PC-9 (cell line): ENCODE measurements at regions not wholly inside any gene's neighbourhood (a gene's known extent, or its start where the extent isn't known, plus 50 kb on each side); places are given as distances from the start of the nearest gene placed in this dataset.

ENCODE experiments used
- BruUV-seq: library from RNA; stranded (reverse); fragments of 400-500 nt; replicated peaks from 2 replicates; lab custom pipeline; 2021; lab: Mats Ljungman, UMichigan
- CTCF ChIA-PET: fragments of 300-600 bp; sonication (Branson Sonifier 250); formaldehyde crosslinking; loops from one replicate; lab custom pipeline; 2022; ENCODE audit warnings: antibody characterized with exemption; lab: Charles Lee
- POLR2A ChIA-PET: fragments of 300-600 bp; sonication (Branson Sonifier 250); formaldehyde crosslinking; loops from one replicate; lab custom pipeline; 2022; ENCODE audit warnings: antibody characterized with exemption; ENCODE audit not compliant: unreplicated experiment; lab: Charles Lee
- DNase-seq, 2 experiments: peaks; one replicate each; pipeline versions ENCODE4 v3.0.0 to v3.0.0-alpha.2; 2015 to 2022; ENCODE audit warnings: mixed read lengths in 1 of 2
- H2AFZ ChIP-seq: fragments of 200-600 bp; sonication (generic); 2 replicates; pipeline ENCODE4 v1.8.1; 2017; ENCODE audit warnings: antibody characterized with exemption
- H3F3A ChIP-seq: fragments of 200-600 bp; sonication (generic); 2 replicates; pipeline ENCODE4 v1.8.1; 2017; ENCODE audit warnings: antibody characterized with exemption, mild to moderate bottlenecking, low read depth; ENCODE audit not compliant: insufficient read depth
- H3K27ac ChIP-seq: fragments of 200-600 bp; sonication (generic); 2 replicates; pipeline ENCODE4 v1.6.1; 2016; ENCODE audit warnings: mixed run types
- H3K27me3 ChIP-seq: fragments of 200-600 bp; sonication (generic); 2 replicates; pipeline ENCODE4 v1.6.1; 2016; ENCODE audit warnings: low read depth, mixed run types; ENCODE audit not compliant: insufficient read depth
- H3K36me3 ChIP-seq: fragments of 200-600 bp; sonication (generic); 2 replicates; pipeline ENCODE4 v1.6.1; 2016; ENCODE audit warnings: low read depth, mixed run types
- H3K4me1 ChIP-seq: fragments of 200-600 bp; sonication (generic); replicated peaks from 2 replicates; pipeline ENCODE4 v1.6.1; 2016; ENCODE audit warnings: mixed run types; ENCODE audit not compliant: insufficient read depth
- H3K4me2 ChIP-seq: fragments of 200-600 bp; sonication (generic); 2 replicates; pipeline ENCODE4 v1.6.1; 2017; ENCODE audit warnings: mixed run types
- H3K4me3 ChIP-seq: fragments of 200-600 bp; sonication (generic); 2 replicates; pipeline ENCODE4 v1.6.1; 2016; ENCODE audit warnings: mixed run types
- H3K79me2 ChIP-seq: fragments of 200-600 bp; sonication (generic); 2 replicates; pipeline ENCODE4 v1.6.1; 2017; ENCODE audit warnings: low read depth, mixed run types
- H3K9me2 ChIP-seq: fragments of 200-600 bp; sonication (generic); 2 replicates; pipeline ENCODE4 v1.8.1; 2017; ENCODE audit warnings: mild to moderate bottlenecking; ENCODE audit not compliant: insufficient read depth
- H3K9me3 ChIP-seq: fragments of 200-600 bp; sonication (generic); 2 replicates; pipeline ENCODE4 v1.8.1; 2016; ENCODE audit warnings: low read depth; ENCODE audit not compliant: insufficient read depth
- H4K20me1 ChIP-seq: fragments of 200-600 bp; sonication (generic); 2 replicates; pipeline ENCODE4 v1.8.1; 2017; ENCODE audit not compliant: insufficient read depth
- CTCF ChIP-seq: fragments of 200-600 bp; sonication (generic); conservative IDR thresholded peaks from 2 replicates; pipeline ENCODE4 v1.6.1; 2017; ENCODE audit warnings: mixed run types, antibody characterized with exemption, mild to moderate bottlenecking, moderate library complexity
- EZH2 ChIP-seq: fragments of 200-600 bp; sonication (generic); IDR thresholded peaks from 2 replicates; pipeline ENCODE4 v1.8.0; 2017; ENCODE audit warnings: antibody characterized with exemption, low read depth
- intact Hi-C: fragments of 100-400 bp; cut with micrococcal nuclease; formaldehyde crosslinking; loops from one replicate; pipeline ENCODE4 v1.10.0; 2022; ENCODE audit not compliant: unreplicated experiment

GRCh38 chr6:41427642-41428335 lies 92.4 kb downstream of the NCR2 start:
- Histone ChIP-seq H3K4me3 (peak overlapping the region; percentile 47; the same call in 1 of the 2 replicates), H3K9me2 (no peaks in the 10 kb centered on the region), H3K79me2 (no peaks in the 10 kb centered on the region), H2AFZ (peak overlapping the region; percentile 55), H3K4me1 (peaks cover 14% of the 10 kb centered on the region), H3F3A (no peaks in the 10 kb centered on the region; the same call in 1 of the 2 replicates), H3K4me2 (peak overlapping the region; percentile 78), H3K36me3 (no peaks in the 10 kb centered on the region), H3K27ac (no peak overlapping the region), H4K20me1 (no peaks in the 10 kb centered on the region), H3K27me3 (0 out of 2 replicates have a peak, but pooled peaks cover 11% of the 10 kb centered on the region), H3K9me3 (no peaks in the 10 kb centered on the region)
- no TSS peak for BruUV-seq
- TF ChIP-seq EZH2 (no peak), CTCF (no peak)
- CTCF ChIA-PET: no interaction called here
- peak in 1 of 2 experiments; percentile 55 for DNase-seq
- POLR2A ChIA-PET: interaction anchor here (0.6 kb wide), 1 partner anchor 121 kb away, joined by 3 read pairs; no protein-coding TSS in a partner anchor
- intact Hi-C loops: no loop called here

DNA sequence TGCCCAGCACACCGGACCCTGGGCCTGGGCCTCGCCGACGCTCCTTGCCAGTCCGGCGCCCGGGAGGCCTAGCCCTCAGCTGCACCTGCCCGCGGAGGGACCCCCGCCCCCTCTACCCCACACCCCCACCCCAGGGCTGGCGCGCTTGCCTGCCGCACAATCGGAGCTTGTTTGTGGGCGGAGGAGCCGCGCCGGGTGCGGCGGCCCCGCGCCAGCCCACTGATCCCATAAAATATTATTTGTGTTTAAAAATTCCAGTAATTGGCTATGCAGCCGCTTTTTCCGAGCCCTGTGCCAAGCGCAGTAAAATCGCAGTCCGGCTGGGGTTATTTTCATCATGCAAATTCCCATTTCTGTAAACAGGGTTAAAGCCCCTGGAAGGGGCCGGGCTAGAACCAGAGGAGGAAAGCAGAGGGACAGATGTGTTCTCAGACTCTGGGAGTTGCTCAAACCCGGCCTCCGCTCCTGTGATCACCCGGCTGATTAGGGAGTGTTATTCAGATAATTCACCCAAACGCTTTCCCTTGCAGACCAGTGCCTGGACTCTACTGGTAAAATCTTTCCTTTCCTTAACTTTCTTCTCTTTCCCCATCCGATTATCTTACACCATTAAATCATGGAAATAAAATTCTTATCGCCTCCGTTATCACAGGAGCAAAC lies 93.1 kb downstream of the NCR2 start:
- no peak overlapping the region; the same call in 1 of the 2 replicates for H2AFZ ChIP-seq
- no peaks in the 10 kb centered on the region for H4K20me1 ChIP-seq
- ChIA-PET CTCF (interaction anchor here (0.6 kb wide), 2 partner anchors 103 to 253 kb away, joined by 4 to 16 read pairs; no protein-coding TSS in a partner anchor), POLR2A (interaction anchor here (0.6 kb wide), 1 partner anchor 120 kb away, joined by 3 read pairs; no protein-coding TSS in a partner anchor)
- BruUV-seq: no TSS peak
- TF ChIP-seq CTCF: no peak
- TF ChIP-seq EZH2: no peak
- peak overlapping the region; percentile 47; the same call in 1 of the 2 replicates for H3K4me3 ChIP-seq
- H3K79me2 ChIP-seq: no peaks in the 10 kb centered on the region
- H3K27me3 ChIP-seq: 0 out of 2 replicates have a peak, but pooled peaks cover 11% of the 10 kb centered on the region
- H3K4me2 ChIP-seq: peak overlapping the region; percentile 78
- no peak overlapping the region for H3K27ac ChIP-seq
- no peaks in the 10 kb centered on the region for H3K9me3 ChIP-seq
- H3K4me1 ChIP-seq: peaks cover 14% of the 10 kb centered on the region
- intact Hi-C loops: no loop called here
- no peaks in the 10 kb centered on the region for H3K9me2 ChIP-seq
- no peak for DNase-seq
- no peaks in the 10 kb centered on the region for H3K36me3 ChIP-seq
- no peaks in the 10 kb centered on the region; the same call in 1 of the 2 replicates for H3F3A ChIP-seq

DNA sequence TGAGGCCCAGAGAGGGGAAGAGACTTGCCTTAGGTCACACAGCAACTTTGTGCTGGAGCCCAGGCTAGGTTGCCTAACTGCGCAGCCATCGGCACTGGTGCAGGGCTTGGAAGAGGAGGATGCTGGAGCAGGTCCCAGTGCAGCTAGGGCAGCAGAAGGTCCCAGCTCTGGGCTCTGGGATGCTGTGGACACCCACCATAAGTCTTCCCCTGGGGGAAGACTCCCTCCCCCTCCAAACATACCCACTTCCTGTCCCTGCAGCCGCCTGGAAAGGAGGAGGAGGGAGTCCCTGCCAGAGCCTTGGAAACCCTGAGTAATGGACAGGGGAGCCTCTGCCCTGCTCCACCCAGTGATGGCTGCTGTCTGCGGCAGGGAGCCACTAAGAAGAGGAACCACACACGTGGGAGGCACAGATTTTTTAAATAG lies 93.6 kb downstream of the NCR2 start:
- ChIA-PET POLR2A (no interaction called here), CTCF (interaction anchor here (0.6 kb wide), 1 partner anchor 253 kb away, joined by 16 read pairs; no protein-coding TSS in a partner anchor)
- no peaks in the 10 kb centered on the region for H3K9me3 ChIP-seq
- no peaks in the 10 kb centered on the region for H4K20me1 ChIP-seq
- no peak overlapping the region for H3K27ac ChIP-seq
- peak overlapping the region; percentile 78; the same call in 1 of the 2 replicates for H3K4me2 ChIP-seq
- H3K9me2 ChIP-seq: no peaks in the 10 kb centered on the region
- no peak overlapping the region for H2AFZ ChIP-seq
- H3K79me2 ChIP-seq: no peaks in the 10 kb centered on the region
- no peaks in the 10 kb centered on the region; the same call in 1 of the 2 replicates for H3F3A ChIP-seq
- H3K4me1 ChIP-seq: peaks cover 14% of the 10 kb centered on the region
- intact Hi-C loops: no loop called here
- no peak for DNase-seq
- H3K4me3 ChIP-seq: no peak overlapping the region
- H3K27me3 ChIP-seq: 0 out of 2 replicates have a peak, but pooled peaks cover 11% of the 10 kb centered on the region
- BruUV-seq: no TSS peak
- TF ChIP-seq CTCF (no peak), EZH2 (no peak)
- no peaks in the 10 kb centered on the region for H3K36me3 ChIP-seq
